ENCODE measurements at regions not wholly inside any gene's neighbourhood (a gene's known extent, or its start where the extent isn't known, plus 50 kb on each side); places are given as distances from the start of the nearest gene placed in this dataset.
A peak's percentile ranks its signal among the peaks of the same experiment; 100 is the strongest.
"Not testable (repeated sequence)": the region's sequence is repeated elsewhere in the genome, so short reads cannot be mapped to it uniquely, and the experiment has no call there.

DNA sequence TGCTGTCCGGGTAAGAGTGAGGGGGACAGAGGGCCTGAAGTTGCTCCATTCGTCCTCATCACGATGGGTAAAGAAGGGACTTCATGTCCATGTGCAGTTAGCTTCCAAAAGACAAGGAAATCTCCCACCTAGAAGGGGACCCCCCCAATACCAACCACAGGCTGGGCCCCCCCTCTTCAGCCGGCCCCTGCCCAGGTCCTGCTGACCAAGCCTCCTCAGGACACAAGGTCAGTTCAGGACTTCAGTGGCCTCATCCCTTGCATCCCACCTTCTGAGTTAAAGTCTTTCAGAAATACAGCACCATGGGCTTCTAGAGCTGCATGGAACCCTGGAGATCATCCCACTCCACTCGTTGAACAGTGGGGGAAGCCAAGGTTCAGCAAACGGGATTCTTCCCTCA, 115.4 kb upstream of the ERG start:
- DNase-seq = no peak

DNA sequence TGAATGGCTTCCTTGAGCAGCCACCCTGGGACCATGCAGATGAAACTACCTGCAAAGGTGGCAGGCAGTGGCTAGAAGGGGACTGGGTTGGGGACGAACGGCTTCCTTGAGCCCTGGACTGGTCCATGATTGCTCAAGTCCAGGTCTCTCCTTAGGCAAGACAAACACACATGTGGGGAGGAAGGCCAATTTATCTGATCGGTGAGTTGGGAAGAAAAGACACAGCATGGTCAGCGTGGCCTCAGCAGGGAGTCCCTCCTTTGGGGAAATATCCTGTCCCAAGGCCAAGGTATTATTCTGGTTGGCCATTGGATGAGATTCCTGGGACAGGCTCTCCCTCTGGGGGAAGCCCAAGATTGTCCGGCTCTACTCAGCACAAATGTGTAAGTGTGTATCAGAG, 116.3 kb upstream of the ERG start:
- no peak for DNase-seq

DNA sequence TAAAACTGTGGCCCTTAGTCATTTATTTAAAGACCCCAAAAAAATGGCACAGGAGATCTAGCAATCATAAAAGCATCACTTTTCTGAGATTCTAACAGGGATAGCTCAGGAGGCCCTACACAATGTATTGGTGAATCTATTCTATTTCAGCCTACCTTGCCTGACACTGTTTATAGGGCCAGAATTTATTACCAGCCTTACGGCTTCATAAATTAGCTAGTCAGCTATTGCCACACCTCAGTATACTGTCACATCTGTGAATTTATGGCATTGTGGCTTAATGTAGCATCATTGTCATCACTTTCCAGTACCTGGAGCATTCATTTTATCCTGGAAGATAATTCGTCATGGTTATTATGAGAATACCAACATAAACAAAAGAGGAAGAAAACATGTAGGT, 121.2 kb upstream of the ERG start:
- no peak for DNase-seq

DNA sequence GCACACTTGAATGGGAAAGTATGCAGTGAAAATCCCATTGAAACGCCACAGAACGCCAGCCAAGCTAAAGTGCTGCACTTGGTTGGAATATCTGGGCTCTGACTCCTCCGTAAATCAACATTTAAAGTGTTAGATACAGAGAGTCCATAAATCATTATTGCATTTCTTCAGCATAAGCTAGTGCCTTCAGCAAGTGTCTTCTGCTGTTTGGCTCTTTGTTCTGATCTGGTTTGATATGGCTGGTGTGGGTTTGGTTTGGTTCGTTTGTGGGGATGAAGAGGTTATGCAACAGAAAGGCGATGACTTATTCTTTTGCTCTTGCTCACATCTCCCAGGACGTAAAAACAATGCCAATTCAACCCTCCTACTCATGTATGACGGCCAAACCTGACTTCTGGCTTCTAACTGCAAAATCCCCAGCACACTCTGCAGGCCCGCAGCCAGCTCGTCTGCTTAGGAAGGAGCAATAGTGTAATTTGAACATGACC, 121.8 kb upstream of the ERG start:
- DNase-seq = no peak

DNA sequence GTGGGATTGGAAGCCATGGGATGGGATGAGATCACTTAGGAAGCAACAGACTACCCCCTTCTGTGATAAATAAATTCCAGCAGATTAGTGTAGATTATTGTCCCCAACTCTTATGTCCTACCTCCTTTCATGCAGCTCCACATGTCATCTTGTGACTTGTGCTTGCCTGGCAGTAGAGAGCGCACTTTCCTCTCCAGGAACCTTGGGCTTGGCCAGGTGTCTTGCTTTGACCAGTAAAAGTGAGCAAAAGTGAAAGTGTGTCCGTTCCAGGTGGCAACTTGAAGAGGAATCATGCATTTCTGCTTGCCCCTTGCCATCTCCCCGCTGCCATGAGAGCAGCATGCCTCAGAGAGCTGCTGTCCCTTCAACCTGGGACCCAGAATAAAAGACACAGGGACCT, 122.9 kb upstream of the ERG start:
- no peak for DNase-seq

DNA sequence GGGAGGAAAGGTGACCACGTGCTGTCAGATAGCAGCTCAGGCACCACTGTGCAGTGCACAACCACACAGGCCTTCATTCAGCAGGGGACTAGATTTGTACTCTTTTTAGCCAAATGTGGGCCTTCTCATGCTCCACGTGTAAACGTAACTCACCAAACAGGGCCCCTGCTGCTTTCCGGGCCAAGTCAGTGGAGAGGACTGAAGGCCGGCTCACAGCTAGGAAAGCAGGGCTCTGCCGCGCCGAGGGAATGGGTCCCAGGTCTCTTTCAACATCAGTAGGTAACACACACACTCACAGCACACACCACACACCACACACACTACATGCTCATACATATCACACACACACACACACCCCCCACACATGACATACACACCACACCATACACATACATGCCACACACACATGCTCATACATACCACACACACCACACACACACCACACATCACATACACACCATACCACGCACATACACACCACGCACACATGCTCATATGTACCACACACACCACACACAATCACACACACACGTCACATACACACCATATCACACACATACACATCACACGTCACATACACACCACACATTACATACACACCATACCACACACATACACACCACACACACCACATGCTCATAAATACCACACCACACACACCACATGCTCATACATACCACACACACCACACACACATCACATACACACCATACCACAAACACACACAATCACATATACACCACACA, 124.0 kb upstream of the ERG start:
- DNase-seq = no peak

DNA sequence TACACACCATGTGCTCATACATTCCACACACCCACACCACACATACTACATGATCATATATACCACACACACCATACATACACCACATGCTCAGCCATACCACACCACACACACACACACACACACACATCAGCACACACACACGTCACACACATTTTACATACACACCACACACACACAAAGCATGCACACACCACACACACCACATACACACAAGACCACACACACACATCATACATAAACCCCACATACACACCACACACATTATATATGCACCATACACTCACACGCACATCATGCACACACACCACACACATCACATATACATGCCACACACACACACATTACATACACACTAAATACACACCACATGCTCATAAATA, 124.5 kb upstream of the ERG start:
- DNase-seq = no peak

DNA sequence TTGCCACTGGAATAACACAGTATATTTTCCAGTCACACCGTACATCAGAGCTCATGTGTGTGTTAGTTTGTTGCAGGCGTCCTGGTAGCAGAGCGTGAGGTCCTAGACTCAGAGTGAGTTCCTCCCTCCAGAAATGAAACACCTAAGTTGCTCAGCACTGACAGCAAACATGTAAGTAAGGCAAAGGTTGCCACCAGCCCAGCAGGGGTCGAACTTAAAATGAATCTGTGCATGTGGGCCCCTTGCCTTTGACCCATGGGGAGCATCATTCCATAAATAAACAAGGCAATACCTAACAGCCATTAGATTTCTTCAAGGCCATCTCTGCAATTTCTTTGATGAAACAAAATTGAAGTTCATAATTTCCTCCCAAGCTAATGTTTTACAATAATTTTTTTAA, 125.3 kb upstream of the ERG start:
- no peak for DNase-seq

DNA sequence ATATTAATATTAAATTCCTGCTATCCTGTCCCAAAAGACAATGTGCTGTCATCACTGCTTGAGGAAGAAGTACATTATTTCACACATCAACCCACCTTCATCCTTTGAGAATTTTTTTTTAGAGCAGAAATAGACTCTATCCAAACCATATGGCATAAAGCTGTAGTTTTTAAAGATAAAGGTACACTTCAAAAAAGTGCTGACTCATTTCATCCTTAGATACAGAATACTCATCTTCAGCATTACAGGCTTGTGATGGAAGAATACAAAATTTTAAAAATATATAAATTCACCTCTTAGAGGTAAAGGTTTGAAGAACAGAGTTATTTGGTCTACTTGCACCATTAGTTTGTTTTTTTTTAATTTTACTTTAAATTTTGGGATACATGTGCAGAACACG, 126.7 kb upstream of the ERG start:
- DNase-seq = no peak

DNA sequence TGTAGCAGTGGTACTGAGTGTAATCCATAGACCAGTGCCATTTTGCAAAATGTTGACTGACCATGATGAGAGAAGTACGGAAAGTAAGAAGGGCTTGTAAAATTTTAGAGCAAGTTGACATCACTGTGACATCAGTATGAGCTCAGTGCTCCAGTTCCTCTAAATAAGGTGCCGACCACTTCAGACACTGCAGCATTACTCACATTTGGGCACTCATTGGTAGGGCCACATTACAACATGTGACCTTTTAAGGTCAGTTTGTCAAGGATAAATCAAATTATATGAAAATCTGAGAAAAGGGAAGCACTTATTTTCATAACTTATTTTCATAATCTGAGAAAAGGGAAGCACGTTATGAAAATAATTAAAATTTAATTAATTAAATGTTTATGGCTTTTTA, 128.0 kb upstream of the ERG start:
- DNase-seq = no peak

DNA sequence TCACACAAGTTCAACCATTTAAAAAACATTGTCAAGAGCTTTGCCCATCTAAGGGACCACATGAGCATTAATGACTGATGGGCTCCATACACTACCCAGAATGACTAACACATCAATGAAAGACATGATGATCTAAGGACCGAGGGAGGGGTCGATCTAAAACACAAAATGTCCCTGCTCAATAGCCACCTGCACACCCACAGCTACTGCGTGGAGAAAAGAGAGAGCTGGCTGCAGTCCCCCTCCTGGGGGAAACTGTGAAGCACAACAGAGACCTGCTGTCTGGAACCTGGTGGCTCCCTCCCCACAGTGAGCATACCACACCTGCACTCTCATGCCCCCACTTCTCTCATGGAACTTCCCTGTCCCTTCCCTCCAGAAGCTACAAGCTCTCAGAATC, 130.1 kb upstream of the ERG start:
- DNase-seq = no peak

DNA sequence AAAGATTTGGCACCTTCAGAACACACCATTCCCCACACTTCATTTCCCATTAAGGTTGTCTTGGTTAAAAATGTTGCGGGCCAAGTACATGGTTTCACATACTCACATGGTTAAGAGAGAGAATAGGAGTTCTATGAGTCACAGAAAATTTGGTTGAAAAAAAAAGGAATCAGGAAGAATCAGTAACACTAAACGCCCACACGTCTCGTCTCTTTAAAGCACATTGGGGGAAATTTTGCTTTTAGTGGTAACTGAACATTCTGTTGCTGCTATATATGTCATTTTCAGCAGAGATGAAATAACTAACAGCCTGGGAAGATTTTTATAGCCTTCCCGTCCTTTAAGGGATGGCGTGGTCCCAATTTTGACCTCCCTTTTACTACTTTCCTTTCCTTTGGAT, 132.9 kb upstream of the ERG start:
- DNase-seq = peak in 1 of 51 donors; percentile 8

DNA sequence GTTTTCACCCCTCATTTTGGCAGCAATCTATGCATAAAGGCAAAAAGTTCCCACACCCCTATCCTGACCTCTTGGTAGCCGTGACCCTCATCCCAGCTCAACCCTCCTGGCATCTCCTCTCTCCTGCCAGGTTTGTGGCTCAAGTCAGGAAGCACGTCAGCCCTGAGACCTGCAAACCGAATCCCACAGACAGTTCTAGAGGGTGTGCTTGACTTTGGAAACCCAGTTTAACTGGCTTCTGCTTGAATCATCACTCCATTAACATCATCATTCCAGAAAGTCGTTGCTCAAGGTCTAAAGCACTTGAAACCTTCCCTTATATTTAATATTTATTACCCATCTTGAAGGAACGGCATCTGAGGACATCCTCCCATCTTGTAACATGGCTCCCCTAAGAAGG, 133.4 kb upstream of the ERG start:
- no peak for DNase-seq

DNA sequence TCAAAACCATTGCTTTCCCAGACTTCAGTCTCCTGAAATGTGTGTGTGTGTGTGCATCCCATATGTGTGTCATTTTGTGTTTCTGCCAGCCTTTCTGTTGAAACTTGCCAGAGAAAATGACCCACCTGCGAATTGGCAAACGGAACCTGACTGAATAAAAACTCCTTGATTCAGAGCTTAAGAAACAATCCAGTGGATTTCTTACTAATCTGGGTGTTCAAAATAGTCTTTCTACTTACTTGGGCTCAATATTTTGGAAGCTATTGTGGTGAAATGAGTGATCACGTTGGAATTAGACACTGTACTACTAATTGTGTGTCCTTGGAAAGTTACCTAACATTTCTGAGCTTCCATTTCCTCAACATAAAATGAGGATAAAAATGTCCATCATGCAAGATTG, 138.9 kb upstream of the ERG start:
- DNase-seq = no peak

DNA sequence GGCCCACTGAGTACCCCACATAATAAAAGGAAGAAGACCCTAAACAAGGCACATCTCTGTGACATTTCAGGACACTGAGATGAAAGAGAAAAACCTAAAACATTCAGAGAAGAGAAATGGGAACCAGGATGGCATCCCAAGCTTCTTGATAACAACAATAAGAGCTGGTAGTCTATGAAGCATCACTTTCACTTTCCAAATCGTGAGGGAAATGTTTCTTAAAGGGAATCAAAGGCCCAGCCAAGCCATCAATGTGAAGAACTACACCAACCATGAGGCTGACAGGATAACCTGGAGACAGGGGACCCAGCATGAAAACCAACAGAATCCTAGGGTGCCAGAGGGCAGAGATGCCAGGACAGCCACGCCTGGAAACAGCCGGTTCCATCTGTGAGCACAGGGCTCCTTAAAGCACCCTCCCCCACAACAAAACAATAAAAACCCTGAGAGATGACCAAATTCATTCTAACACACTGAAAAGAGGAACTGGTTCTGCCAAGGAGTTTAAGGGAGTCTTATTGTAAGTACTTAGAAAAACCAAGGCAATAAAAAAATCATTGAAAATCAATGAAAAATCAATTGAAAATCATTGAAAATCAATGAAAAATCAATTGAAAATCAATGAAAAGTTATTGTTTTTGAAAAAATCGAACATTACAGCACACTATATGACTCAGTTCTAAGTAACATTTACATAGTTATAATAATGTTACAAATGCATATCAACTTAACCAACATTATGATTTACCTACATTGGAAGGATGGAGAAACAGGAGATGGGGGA, 141.5 kb upstream of the ERG start:
- no peak for DNase-seq

DNA sequence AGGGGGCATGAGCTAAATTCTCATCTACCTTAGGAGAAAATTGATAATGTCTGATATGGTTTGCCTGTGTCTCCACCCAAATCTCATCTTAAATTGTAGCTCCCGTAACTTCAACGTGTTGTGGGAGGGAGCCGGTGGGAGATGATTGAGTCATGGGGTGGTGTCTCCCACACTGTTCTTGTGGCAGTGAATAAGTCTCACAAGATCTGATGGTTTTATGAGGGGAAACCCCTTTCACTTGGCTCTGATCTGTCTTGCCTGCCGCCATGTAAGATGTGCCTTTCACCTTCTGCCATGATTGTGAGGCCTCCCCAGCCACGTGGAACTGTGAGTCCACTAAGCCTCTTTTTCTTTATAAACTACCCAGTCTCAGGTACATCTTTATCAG, 142.1 kb upstream of the ERG start:
- DNase-seq = not testable (repeated sequence)

DNA sequence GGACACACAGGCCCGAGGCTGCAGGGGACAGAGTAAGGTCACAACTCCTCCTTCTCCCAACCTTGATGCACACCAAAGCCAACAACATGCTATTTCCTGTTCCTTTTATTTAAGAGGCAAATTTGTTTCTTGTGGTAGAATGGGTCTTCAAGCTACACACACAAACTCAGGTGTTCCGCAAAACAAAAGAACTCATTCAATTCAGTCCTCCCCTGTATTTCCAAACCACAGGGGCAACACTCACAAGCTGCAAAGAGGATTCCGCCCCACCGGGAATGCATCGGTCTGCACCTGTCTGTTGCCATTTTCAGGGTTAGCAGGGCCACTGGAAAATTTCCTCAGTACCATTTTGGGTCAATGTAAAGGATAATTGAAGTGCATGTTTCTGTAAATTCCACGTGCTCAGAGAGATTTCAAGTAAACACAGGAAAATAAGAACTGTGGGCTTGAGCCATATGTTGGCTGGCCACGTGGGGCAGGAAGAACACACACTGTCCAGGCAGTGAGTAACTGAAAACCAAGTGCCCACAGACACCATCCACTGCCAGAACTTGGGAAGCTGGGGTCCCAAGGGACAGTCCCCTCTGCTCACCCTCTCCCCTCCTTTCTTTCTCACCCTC, 145.2 kb upstream of the ERG start:
- DNase-seq = no peak

DNA sequence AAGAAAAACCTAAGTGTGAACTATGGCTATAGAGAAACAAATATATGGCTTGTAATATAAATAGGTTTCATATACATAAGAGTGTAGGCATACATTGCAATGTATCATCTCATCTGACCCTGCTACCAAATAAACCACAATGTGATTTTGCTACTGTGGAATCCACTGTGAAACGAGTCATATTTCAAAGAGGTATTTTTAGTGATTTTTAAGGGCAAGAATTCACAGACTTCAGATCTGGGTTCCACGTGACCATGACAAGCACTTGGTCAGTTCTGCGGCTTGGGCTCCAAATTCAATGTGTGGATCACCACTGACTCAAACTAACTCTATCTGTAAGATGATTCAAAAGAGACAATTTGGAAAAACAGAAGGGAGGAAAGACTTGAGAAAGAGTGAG, 147.0 kb upstream of the ERG start:
- DNase-seq = no peak

DNA sequence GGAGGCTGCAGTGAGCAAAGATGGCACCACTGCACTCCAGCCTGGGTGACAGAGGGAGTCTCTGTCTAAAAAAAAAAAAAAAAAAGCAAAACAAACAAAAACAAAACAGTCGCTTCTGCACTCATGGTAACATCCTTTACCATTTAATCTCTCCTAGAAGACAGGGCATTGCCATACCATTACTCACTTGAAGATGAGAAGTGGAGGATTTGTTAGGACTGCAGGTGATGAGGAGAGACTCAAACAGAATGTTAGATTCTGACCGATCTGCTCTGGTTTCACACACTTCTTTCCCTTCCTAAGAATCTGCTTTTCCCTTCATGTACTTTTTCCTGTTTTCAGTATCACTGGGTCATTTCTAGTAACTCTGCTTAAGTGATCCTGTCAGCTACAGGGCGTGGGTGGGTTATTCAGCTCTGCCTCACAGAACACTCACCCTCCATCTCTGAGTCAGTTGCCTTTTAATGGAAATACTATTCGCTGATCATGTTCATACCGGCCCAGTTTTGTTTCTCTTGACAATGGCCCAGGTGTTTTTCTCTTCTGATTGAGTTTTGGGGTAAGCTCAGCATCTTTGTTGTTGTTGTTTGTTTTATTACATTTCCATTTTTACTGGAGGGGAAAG, 148.0 kb upstream of the ERG start:
- DNase-seq = no peak

DNA sequence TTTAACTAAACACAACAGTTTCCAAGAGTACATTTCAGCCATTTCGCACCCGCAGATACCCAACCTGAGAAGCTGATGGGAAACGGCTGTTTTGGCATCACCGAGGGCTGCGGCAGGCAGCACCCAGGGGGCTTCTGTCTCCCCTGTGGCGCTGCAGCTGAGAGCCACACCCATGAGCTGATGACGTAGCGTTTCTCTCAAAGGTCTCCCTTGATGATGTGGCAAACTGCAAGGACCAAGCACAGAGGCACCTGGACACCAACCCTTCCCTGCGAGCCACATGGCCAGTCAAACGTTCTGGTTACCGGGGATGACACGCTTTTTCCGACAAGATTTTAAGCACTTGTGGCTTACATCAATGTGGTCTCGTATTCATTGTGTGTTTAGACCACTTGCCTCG, 150.8 kb upstream of the ERG start:
- no peak for DNase-seq

DNA sequence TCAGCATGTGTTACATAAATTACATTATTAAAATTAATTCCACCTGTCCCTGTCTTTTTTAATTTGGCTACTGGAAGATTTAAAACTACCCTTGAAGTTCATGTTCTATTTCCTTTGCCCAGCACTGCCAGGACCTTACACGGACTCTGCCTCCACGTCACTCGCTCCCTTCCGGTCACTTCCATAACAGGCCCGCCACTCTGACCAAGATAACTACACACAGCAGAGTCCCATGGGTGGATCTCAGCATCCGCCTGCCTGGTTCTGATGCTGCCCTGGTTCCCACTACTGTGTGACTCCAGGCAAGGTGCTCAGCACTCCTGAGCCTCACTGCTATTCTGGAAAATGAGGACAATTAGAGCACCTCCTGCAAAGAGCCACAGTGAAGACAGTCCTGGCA, 153.3 kb upstream of the ERG start:
- no peak for DNase-seq

DNA sequence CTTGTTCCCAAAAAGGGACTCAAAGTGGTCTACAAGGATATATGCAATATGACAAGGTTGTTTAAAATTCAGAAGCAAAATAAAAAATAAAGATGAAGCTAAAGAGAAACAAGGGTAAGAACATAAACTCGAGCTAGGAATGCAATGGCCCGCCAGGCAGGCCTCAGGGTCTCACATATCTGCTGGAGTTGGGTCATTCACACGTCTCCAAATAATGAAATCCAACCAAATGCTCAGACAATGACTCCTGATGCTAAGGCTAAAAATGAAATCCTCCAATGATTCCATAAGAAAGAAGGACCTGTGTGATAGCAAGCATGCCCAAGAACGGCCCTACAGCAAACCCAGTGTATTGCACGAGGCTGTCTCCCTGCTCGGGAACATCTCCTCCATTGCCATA, 153.3 kb upstream of the ETS2 start:
- DNase-seq = no peak

Data from hypothalamus (tissue), 51 donors.